Stimulated activated CD4-positive, alpha-beta T cell treated with anti-CD3 and anti-CD28 coated beads, Interleukin-15, amount 100 ng/mL, for 24 hours (primary cell): ENCODE measurements at regions not wholly inside any gene's neighbourhood (a gene's known extent, or its start where the extent isn't known, plus 50 kb on each side); places are given as distances from the start of the nearest gene placed in this dataset.

Experiments
- DNase-seq: peaks from one replicate; pipeline ENCODE4 v3.0.0-alpha.2; 2020

DNA sequence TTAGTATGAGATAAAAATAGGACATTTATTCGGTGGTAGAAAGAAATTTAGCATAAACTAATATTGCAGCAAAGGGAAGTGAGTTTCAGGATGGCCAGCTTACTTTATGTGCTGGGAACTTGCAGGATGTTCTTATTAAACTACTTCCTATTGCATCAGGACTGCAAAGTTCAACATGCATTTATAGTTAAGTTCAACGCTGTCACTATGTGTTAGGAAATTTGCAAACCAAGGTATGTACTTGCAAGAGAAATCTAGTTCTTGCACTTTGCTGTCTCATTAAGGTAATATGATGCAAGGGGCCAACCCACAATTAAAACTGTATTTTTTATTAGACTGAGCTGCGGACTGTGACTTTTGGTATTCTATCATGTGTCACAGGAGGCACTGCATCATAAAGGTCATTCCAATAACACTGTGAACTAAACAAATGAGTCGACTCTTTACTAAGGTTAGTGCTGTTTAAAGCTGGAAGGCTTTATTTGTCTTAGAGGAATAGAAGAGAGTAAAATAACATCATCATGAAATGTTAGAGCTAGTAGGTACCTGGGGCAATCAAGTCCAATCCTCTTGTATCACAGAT, 1525.7 kb upstream of the TENM3 start:
- no peak for DNase-seq

GRCh38 chr4:180721356-180721755, 1521.8 kb upstream of the TENM3 start:
- DNase-seq, result no peak

DNA sequence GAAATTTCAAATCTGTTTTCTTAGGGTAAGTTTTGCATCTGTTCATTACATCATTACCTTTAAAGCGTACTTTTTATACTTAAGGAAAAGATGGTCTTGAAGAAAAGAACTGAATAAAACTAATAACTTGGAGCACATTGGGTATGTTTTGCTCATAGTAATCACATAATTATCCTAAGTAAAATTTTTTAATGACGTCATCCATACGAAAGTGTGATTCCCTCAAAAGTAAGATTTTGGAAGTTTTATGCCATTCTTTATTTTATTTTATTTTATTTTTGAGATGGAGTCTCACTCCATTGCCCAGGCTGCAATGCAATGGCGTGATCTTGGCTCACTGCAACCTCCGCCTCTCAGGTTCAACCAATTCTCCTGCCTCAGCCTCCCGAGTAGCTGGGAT, 1516.6 kb upstream of the TENM3 start:
- DNase-seq, result no peak

GRCh38 chr4:180727478-180727877, 1515.7 kb upstream of the TENM3 start:
- no peak for DNase-seq

DNA sequence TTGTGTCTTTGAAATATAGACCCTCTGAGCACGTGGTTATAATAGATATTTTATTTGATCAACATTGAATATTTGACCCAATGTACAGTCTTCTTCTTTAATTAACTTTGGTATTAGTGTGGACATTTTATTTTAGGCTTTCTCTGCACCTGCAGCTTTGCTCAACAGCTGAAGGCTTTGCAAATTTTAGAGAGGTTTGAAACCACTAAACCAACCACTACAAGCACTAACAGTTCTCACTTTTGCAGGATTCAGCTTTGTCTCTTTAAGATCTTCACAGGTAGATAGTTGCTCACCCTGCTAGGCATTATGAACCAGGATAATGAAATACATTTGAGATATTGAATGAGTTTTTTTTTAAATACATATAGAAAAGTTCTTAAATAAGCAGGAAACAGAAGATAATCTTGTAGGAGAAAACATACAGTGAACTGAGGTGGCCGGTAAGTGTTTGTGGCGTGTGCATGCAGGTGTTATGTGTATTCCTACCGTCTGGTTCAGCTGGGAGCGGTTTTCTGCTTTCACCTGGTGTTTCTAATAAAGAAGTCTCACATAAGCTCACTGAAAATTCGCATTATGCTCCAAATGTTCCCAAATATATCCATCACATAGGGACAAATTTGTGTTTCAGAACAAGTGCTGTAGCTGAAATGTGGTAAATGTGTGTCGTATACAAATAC, 1508.3 kb upstream of the TENM3 start:
- no peak for DNase-seq

GRCh38 chr4:180741703-180742102, 1501.5 kb upstream of the TENM3 start:
- DNase-seq, result no peak

- no peak for DNase-seq
Observed at GRCh38 chr4:180745019-180745418, 1498.2 kb upstream of the TENM3 start.

DNA sequence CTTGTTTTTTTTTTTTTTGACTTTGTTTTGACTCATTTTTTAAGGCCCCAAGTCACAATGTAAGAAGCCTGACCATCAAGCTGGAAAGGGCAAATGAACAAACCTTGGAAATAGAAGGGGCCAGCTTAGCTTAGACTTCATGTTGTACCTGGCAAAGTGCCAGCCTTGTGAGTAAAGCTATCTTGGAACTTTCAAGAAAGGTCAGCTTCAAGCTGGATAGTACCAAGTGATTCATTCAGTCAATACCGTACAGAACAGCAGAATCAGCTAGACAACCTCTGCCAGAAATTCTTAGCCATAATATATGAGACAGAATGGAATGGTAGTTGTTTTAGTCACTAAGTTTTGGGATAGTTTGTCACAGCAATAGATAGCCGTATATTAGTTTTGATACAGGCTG, 1492.2 kb upstream of the TENM3 start:
- no peak for DNase-seq

- no peak for DNase-seq
Observed at GRCh38 chr4:180757927-180758326, 1485.3 kb upstream of the TENM3 start.

DNA sequence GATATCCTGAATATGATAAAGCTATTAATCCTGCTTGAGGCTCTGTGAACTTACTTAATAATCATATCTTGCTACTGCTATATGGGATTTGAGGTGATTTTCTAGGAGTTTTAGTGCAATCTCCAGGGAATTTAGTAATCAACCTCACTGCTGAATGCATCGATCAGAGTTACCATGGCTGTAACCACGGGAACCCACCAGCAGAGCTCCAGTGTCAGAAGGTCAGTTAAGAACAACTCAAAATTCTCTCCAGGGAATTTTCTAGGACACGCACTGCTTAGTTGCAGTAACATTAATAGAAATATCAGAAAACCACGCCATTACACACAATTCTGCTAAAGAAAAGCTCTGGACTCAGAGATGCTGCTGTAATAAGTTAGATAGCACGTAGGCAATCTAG, 1477.2 kb upstream of the TENM3 start:
- no peak for DNase-seq

- DNase-seq, result no peak
Observed at GRCh38 chr4:180766944-180767729, 1476.1 kb upstream of the TENM3 start.

- no peak for DNase-seq
Observed at GRCh38 chr4:180768610-180769009, 1474.6 kb upstream of the TENM3 start.

GRCh38 chr4:180769791-180770190, 1473.4 kb upstream of the TENM3 start:
- DNase-seq, result no peak

- DNase-seq, result no peak
Observed at GRCh38 chr4:180770265-180770664, 1472.9 kb upstream of the TENM3 start.

DNA sequence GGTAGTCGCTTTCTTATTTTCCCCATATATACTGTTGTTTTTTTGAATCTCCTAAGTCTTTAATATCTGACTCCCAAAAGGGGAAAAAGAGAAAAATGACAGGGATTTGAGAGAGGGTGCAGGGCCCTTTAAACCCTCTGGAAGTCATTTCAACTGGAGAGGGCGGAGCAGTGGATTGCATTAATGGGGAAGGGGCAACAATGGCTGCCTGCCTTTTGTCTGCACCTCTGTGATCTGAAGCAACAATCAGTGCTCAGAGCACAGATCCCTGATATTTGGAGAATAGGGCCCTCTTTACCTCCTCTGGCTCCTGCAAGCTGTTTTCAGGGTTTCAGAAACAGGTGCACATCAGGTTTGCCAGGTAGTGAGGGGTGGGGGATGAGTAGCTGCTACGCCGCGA, 1458.3 kb upstream of the TENM3 start:
- DNase-seq, result no peak

GRCh38 chr4:180788729-180789128, 1454.5 kb upstream of the TENM3 start:
- no peak for DNase-seq

GRCh38 chr4:180789929-180790328, 1453.3 kb upstream of the TENM3 start:
- no peak for DNase-seq

GRCh38 chr4:180790471-180790870, 1452.7 kb upstream of the TENM3 start:
- no peak for DNase-seq

DNA sequence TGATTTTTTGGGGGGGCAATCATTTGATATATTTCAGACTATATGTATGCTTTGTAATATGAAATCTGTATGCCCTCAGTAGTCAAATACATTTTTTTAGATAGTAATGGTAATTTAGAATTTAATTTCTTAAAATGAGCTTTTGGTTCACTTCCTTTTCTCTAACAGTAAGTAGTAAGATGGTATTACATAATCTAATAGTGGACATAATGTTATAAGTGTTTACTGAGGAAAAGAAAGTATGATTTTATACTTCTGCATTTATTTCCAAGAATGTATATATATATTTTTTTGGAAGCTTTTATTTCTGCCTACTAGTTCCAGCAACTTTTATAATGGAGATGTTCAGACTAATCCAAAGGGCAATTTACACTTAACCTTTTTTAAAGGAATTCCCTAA, 1450.7 kb upstream of the TENM3 start:
- no peak for DNase-seq

GRCh38 chr4:180794333-180794732, 1448.9 kb upstream of the TENM3 start:
- no peak for DNase-seq

GRCh38 chr4:180798036-180798577, 1445.1 kb upstream of the TENM3 start:
- DNase-seq, result no peak

DNA sequence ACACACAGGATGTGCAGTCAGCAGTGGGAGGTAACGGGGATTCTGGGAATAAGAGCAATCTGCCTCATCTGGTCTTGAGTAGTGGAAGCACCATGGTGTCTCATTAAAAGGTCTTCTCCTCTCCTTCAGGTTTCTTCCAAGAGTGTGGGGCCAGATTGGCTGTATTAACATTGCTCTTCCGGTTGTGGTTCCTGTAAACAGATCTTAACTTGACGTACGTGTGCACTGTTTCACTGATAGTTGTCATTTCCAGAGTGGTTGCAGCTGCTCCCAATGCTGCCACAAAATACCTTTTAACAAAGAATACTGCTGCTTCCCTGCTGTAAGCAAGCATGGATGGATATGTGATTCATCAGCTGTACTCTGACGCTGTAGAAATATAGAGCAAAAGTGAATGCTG, 1443.4 kb upstream of the TENM3 start:
- no peak for DNase-seq

- no peak for DNase-seq
Observed at GRCh38 chr4:180805101-180805500, 1438.1 kb upstream of the TENM3 start.

DNA sequence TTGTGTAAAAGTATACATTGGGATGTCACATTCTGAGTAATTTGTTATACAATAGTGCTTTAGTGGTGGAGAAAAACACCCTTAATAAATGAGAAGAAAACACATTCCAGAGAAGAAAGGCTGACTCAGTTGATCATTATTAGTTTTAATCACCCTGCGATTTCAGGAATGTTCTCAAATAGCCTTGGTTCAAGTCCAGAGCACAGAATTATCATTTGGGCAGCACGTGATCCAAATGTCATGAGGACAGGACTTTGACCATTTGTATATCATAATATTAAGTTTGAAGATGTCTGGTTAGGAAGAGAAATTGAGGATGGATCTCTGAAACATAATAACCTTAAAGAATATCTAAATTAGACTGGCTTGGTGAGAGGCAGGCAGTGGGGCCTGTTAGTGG, 1434.3 kb upstream of the TENM3 start:
- DNase-seq, result no peak
